ENCODE measurements at regions not wholly inside any gene's neighbourhood (a gene's known extent, or its start where the extent isn't known, plus 50 kb on each side); places are given as distances from the start of the nearest gene placed in this dataset.

DNA sequence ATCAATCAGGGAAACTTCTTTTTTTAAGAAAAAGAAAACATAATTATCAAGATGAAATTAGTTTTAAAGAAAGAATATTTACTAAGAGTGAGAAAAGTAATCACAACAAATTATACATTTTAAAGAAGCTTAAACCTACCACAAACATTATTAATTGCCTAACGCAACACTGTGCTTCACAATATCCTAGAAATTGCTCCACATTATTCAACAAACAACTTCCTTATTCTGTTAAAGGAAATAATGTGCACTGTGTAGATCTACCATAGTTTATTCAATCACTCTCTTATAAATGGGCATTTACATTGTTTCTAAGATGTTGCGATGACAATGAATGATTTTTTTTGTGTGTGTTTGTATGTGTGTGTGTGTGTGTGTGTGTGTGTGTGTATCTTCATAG lies 525.9 kb upstream of the KCNMB2 start:
- H3K9me3 ChIP-seq: no peaks in the 10 kb centered on the region
- TF ChIP-seq CTCF (IDR thresholded peaks at IDR 0.05): no peak

DNA sequence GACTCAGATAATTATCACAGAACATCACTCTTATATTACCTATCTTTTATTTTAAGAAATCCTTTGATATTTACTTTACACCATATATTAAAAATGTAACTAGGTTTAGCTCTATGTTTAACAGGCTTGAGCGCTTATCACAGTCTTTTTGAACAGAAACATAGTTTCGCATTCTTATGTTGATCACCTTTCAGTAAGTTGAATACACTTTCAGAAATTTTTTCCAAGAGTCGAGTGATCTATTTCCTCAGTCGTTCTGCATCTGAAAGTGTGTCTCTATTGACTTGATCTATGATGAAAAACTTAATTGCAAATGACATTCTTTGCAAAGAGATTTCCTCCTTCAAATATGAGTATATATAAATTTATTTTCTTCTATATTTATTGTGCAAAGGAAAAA lies 516.6 kb upstream of the KCNMB2 start:
- TF ChIP-seq CTCF (IDR thresholded peaks at IDR 0.05): no peak
- Histone ChIP-seq H3K9me3 (no peaks in the 10 kb centered on the region), H3K4me3 (no peak overlapping the region), H3K4me1 (no peaks in the 10 kb centered on the region), H3K27me3 (no peaks in the 10 kb centered on the region), H3K36me3 (no peaks in the 10 kb centered on the region), H3K27ac (no peak overlapping the region)
- DNase-seq (ENCODE audit: low spot score): no peak

More for the DNA sequence above, 525.9 kb upstream of the KCNMB2 start:
- Histone ChIP-seq H3K27me3 (no peaks in the 10 kb centered on the region), H3K4me3 (no peak overlapping the region), H3K4me1 (no peaks in the 10 kb centered on the region), H3K36me3 (no peaks in the 10 kb centered on the region), H3K27ac (no peak overlapping the region)
- DNase-seq (ENCODE audit: low spot score): no peak

DNA sequence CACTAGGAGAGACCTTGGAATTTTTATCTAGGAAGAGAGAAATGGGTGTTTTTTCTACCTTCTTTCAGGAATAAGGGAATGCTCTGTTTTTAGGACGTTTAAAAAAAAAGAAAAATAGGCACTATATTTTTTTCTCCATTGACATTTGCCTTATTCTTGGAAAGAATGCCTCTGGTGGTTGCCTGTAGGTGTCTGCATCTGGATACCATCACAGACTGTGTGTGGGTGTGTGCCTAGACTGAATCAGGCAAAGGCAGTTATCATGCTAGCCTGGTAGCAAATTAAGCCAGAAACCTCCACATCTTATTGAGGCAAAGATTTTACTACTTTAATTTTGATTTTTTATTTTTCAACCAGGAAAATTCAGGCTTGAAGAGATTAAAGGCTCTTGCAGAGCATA lies 513.6 kb upstream of the KCNMB2 start:
- no peak for TF ChIP-seq CTCF (IDR thresholded peaks at IDR 0.05)
- Histone ChIP-seq H3K36me3 (no peaks in the 10 kb centered on the region), H3K4me3 (no peak overlapping the region), H3K9me3 (no peaks in the 10 kb centered on the region), H3K27me3 (no peaks in the 10 kb centered on the region), H3K4me1 (no peaks in the 10 kb centered on the region), H3K27ac (no peak overlapping the region)
- no peak for DNase-seq (ENCODE audit: low spot score)

DNA sequence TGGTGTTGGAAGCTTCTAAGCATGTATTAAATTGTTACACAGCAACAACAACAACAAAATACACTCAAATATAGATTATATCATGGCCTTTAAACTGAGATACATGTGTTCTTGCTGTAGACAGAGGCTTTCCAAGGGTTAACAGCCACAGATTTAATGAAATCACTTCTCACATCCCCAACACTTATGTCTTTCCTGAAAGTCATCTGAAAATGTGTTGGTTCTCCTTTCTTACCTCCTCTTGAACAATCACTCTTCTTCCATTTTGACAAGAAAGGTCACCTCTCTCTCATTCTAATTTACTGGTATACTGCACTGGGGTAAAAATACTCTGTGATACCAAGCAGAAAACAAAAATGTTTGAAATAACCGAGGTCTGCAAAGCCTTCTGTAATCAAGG lies 507.3 kb upstream of the KCNMB2 start:
- Histone ChIP-seq H3K36me3 (no peaks in the 10 kb centered on the region), H3K9me3 (no peaks in the 10 kb centered on the region), H3K4me3 (no peak overlapping the region), H3K27me3 (no peaks in the 10 kb centered on the region), H3K4me1 (no peaks in the 10 kb centered on the region), H3K27ac (no peak overlapping the region)
- TF ChIP-seq CTCF (IDR thresholded peaks at IDR 0.05): no peak
- DNase-seq (ENCODE audit: low spot score): no peak

- Histone ChIP-seq H3K4me3 (no peak overlapping the region), H3K36me3 (no peaks in the 10 kb centered on the region), H3K4me1 (no peaks in the 10 kb centered on the region), H3K9me3 (no peaks in the 10 kb centered on the region), H3K27me3 (no peaks in the 10 kb centered on the region), H3K27ac (no peak overlapping the region)
- DNase-seq (ENCODE audit: low spot score): no peak
- no peak for TF ChIP-seq CTCF (IDR thresholded peaks at IDR 0.05)
Measured at GRCh38 chr3:178036451-178037144, 499.6 kb upstream of the KCNMB2 start.

DNA sequence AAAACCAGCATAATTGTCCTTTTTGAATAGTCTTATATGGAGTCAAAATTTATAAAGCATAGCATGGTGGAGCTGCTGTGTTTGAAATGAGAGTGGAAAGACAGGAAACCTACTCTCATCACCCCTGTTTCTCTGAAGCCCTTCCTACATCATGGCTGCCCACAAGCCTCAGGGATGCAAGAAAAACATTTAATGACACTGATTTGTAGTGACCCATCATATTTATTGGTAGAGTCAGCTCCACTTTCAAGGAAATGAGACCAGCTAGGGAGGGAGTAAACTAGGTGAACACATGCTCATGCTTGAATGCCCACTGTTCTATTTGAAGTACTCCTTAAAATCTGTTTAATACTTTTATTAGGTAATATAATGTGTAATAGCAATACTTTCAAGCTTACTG lies 494.3 kb upstream of the KCNMB2 start:
- no peaks in the 10 kb centered on the region for H3K36me3 ChIP-seq
- no peaks in the 10 kb centered on the region for H3K4me1 ChIP-seq
- no peaks in the 10 kb centered on the region for H3K27me3 ChIP-seq
- H3K9me3 ChIP-seq: no peaks in the 10 kb centered on the region
- no peak for TF ChIP-seq CTCF (IDR thresholded peaks at IDR 0.05)
- DNase-seq (ENCODE audit: low spot score): no peak
- H3K27ac ChIP-seq: no peak overlapping the region
- no peak overlapping the region for H3K4me3 ChIP-seq
